ENCODE measurements at regions not wholly inside any gene's neighbourhood (a gene's known extent, or its start where the extent isn't known, plus 50 kb on each side); places are given as distances from the start of the nearest gene placed in this dataset.

GRCh38 chr3:137061186-137061585 lies 103.4 kb downstream of the IL20RB start:
- H3K4me3 ChIP-seq (ENCODE audit: low read depth, low read length): no peak overlapping the region
- TF ChIP-seq CTCF (IDR thresholded peaks at IDR 0.05; ENCODE audit: low read depth, low read length): no peak

- TF ChIP-seq CTCF (IDR thresholded peaks at IDR 0.05; ENCODE audit: low read depth, low read length): no peak
- H3K4me3 ChIP-seq (ENCODE audit: low read depth, low read length): no peak overlapping the region
These were observed 104.5 kb downstream of the IL20RB start for GRCh38 chr3:137062250-137062649.

- no peak overlapping the region for H3K4me3 ChIP-seq (ENCODE audit: low read depth, low read length)
- no peak for TF ChIP-seq CTCF (IDR thresholded peaks at IDR 0.05; ENCODE audit: low read depth, low read length)
These were observed 107.6 kb downstream of the IL20RB start for GRCh38 chr3:137065381-137065780.

GRCh38 chr3:137066092-137066491 lies 108.3 kb downstream of the IL20RB start:
- H3K4me3 ChIP-seq (ENCODE audit: low read depth, low read length): no peak overlapping the region
- TF ChIP-seq CTCF (IDR thresholded peaks at IDR 0.05; ENCODE audit: low read depth, low read length): no peak

- no peak overlapping the region for H3K4me3 ChIP-seq (ENCODE audit: low read depth, low read length)
- TF ChIP-seq CTCF (IDR thresholded peaks at IDR 0.05; ENCODE audit: low read depth, low read length): no peak
These were observed 113.3 kb downstream of the IL20RB start for GRCh38 chr3:137071104-137071503.

GRCh38 chr3:137075020-137075419 lies 117.2 kb downstream of the IL20RB start:
- TF ChIP-seq CTCF (IDR thresholded peaks at IDR 0.05; ENCODE audit: low read depth, low read length): no peak
- no peak overlapping the region for H3K4me3 ChIP-seq (ENCODE audit: low read depth, low read length)

GRCh38 chr3:137078040-137078439 lies 120.3 kb downstream of the IL20RB start:
- no peak for TF ChIP-seq CTCF (IDR thresholded peaks at IDR 0.05; ENCODE audit: low read depth, low read length)
- no peak overlapping the region for H3K4me3 ChIP-seq (ENCODE audit: low read depth, low read length)
